ENCODE measurements at regions not wholly inside any gene's neighbourhood (a gene's known extent, or its start where the extent isn't known, plus 50 kb on each side); places are given as distances from the start of the nearest gene placed in this dataset.

DNA sequence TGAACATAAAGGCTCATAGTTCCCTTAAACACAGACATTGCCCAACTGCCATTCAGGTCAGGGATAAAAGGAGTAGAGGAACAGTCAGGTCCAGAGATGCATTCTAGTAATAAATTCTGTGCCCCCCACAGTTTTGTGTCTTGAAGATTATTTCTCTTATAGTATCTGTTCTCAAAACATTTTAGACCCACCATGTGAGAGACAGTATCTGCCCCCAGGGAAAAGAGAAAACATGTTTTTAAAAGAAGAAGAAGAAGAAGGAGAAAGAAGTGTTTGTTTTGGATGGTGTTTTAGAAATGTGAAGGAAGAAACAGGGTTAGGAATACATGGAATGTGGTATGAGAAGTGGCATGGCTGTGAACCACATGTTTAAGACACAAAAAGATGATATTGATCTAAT, 629.6 kb upstream of the EPHA7 start:
- no peak for DNase-seq

DNA sequence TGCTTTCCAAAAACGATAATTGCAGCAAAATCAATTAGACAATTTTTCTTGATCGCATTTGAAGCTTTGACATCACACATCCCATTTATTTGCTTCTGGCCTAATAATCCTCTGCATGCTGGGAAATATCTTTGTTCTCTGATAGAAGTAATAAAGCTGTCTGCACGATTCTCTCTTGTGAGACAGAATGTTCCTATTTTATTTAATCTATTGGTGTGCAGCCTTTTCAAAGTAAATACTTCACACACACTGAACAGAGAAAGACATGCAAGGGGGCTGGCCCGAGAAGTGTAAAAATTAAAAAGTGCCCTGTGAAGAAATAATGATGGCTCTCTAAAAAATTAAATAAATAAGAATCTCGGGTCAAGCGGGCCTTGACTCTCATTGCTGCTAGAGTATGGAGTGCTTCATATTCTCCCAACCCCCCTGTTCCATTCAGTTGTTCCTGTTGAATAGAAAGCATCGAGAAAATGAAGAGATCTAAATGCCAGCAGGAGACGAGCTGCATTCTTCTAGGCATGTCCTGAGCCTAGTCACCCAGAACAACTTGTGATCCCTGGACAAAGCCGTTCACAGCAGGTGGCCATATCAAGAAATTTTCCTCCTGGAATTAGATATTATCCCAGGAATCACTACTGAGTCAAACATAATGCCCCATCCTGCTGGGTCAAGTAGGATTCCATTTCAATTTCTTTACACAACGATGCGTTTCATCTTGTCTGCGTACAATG, 625.9 kb upstream of the EPHA7 start:
- DNase-seq = no peak

GRCh38 chr6:94041945-94042709, 622.8 kb upstream of the EPHA7 start:
- no peak for DNase-seq

GRCh38 chr6:94036024-94036423, 616.7 kb upstream of the EPHA7 start:
- DNase-seq = no peak

- no peak for DNase-seq
Measured at GRCh38 chr6:94027374-94027773, 608.0 kb upstream of the EPHA7 start.

GRCh38 chr6:94026575-94026974, 607.2 kb upstream of the EPHA7 start:
- DNase-seq = no peak

DNA sequence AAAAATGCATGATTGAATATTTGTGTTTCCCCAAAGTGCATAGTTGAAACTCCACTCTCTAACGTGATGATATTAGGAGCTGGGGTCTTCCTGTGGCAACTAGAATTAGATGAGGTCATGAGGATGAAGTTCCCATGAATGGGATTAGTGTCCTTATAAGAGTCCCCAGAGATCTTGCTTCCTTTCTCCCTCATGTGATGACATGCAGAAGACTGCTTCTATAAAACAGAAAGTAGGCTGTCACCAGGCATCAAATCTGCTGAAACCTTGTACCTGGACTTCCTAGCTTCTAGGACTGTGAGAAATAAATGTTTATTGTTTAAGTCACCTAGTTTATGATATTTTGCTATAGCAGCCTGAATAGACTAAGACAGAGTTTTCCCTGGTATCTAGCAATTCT, 586.5 kb upstream of the EPHA7 start:
- DNase-seq = no peak

DNA sequence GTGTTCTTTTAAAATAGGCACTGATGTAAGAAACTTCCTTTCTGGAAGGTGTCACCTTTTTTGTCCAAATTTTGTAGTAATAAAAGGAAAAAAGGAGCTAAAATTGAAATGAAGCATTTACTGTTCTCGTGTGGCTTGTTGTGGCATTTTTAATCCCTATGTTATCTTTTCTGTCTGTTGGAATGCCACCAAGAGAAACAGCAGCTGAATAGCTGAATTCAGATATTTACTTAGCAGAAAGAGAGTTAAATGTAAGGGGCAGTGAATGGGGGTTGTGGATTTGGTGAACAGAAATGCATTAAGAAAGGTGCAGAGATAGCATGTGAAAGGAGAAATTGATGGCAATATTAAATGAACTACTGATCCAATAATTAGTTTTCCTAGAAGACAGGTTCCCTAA, 573.6 kb upstream of the EPHA7 start:
- DNase-seq = no peak

- no peak for DNase-seq
Measured at GRCh38 chr6:93989630-93990029, 570.3 kb upstream of the EPHA7 start.

DNA sequence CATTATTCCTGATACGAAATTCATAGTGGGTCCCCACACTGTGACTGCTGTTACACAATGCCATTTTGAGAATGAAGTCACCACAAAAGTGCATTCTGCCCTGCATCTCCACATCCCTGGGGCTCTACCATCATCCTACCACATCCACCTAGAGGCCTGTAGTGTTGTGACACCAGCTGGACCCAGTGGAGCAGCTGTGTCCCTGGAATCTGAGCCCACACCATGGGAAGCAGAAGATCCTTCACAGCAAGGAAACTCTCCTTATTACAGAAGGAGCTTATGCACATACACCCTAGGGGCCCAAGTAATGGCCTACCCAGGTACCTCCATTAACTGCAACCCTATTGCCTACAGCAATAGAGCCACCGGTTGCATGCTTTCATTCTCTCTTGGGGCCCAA, 566.6 kb upstream of the EPHA7 start:
- DNase-seq = no peak

DNA sequence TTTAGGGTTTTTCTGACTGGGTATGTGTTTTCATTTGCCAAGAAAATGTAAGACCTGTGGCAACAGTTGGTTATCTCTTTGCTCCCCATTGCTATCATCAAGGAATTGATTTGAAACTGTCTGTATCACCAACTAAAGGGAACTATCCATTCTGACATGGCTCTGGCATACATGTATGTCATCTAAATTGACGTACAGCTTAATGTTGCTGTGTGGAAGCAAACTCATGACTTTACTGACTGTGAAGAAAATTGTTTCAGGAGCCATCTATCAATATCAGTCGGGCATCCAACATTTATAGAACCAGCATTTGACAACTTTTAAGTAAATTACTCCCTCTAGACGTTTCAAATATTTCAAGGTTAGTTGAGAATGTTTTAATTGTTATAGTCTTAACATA, 555.8 kb upstream of the EPHA7 start:
- no peak for DNase-seq

DNA sequence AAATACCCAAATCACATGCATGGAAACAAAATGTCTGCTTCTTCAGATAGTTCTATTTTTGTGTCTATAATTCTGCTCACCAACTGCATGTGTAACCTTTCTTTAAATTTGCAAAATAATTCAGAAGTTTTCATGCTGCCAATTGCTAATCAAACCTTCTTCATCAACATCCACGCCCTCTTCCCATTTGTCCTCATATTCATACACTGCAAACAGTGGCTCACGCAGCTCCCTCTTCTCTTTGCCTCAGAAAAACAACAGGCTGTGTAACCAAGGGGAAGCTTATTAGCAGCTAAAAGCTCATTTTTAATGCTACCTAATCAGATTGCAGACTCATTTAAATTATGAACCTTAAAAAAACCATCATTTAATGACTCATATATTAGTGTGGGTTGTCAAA, 555.0 kb upstream of the EPHA7 start:
- no peak for DNase-seq

GRCh38 chr6:93972791-93973190, 553.4 kb upstream of the EPHA7 start:
- no peak for DNase-seq

DNA sequence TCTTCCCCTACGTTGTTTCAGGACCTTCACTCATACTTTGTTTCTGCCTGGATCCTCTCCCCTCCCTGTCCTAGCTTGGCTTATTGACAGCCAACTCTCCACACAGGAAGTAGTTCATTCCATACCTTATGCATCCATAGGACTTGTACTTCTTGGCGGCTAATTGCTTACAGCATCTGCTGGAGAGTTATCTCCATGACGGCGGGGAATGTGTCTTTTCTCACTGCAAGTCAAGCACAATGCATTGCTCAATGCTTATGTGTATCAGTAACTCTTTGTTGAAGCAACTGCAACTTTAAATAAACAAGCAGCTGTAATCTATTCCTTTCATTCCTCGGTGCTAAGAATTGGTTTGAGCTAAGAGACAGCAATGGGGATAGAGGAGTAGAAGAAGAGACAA, 551.3 kb upstream of the EPHA7 start:
- DNase-seq = no peak

DNA sequence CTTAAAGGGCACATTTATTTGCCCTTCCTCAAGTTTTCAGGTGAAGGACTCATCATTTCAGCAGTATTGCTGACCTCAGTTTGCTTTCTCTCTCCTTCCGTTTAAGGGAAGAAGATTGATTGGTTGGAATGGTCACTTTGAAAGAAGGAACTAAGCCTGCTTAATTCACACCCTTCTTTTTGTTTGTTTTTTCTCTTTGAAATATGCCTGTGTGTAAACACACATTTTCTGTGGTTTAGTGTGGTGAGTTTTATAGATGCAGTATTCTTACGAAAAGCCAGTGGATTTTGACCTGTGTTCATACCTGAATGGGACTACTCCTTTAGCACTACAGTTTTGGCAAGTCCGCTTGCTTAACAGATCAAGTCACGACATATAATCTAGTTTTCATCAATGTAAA, 548.8 kb upstream of the EPHA7 start:
- DNase-seq = no peak

- DNase-seq = no peak
Measured at GRCh38 chr6:93964926-93965325, 545.6 kb upstream of the EPHA7 start.

- no peak for DNase-seq
Measured at GRCh38 chr6:93964321-93964720, 545.0 kb upstream of the EPHA7 start.

DNA sequence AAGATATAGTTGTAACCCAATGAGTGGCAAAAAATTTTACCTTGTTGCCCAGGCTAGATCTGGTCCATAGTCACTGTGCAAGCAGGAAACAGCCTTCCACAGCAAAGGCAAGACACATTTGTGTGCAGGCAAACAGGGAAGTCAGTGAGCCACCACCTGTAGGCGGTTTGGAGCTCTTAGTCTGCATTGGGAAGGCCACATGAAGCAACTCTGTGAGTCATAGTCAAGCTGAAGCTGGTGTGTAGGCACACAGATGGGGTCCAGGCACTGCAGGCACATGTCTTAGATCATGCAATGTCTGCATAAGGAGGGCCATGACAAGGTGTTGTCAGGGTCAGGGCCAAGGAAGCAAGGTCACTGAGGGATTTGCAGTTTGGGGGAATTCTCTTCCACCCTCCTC, 543.2 kb upstream of the EPHA7 start:
- DNase-seq = no peak

- no peak for DNase-seq
Measured at GRCh38 chr6:93954584-93954983, 535.2 kb upstream of the EPHA7 start.

GRCh38 chr6:93943661-93944060, 524.3 kb upstream of the EPHA7 start:
- DNase-seq = no peak

- DNase-seq = no peak
Measured at GRCh38 chr6:93940381-93940780, 521.0 kb upstream of the EPHA7 start.

DNA sequence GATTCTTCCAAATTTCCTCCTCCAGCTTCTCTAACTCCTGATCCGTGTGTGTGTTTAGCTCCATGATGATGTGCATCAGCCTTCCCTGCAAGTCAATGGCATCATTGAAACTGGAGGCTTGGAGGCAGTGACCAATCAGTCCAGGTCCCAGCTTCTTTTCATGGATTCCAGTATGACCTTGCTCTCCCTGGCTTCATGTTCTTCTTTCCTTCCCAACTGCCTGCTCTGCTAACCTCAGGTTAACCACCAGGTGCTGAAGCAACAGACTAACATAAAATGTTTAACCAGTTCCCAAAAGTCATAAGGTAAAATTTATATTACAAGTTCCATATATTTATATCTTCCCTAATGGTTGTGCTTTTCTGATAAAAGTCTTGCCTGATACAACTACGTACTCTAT, 512.8 kb upstream of the EPHA7 start:
- no peak for DNase-seq

DNA sequence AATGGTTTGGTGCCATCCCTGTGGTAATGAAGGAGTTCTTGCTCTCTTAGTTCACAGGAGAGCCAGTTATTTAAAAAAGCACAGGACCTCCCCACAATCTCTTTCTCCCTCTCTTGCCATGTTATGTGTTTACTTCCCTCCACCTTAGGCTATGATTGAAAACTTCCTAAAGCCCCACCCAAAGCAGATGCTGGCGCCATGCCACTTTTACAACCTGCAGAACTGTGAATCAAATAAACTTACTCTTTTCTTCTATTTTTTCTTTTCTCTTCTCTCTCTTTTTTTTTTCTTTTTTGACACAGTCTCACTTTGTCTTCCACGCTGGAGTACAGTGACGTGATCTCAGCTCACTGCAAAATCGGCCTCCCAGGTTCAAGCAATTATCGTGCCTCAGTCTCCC, 508.4 kb upstream of the EPHA7 start:
- no peak for DNase-seq

DNA sequence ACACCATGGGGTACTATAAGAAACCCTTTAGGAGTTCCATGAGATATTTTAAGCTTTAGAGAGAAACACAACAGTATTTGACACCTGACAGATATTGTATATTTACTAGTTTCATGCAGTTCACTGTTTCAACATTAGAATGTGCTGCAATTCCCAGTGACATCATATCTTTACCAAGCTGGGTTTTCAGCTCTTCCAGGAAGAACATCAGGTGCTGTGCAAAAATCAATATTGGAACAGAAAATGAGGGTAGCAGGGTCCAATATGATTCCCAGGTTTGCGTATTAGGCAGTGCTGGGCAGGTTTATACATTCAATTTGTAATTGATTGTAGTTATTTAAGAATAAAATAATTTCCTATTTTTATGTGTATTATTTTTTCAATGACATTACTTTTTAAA, 500.0 kb upstream of the EPHA7 start:
- no peak for DNase-seq

- DNase-seq = no peak
Measured at GRCh38 chr6:93918258-93918657, 498.9 kb upstream of the EPHA7 start.

Measured in fibroblast of skin of right quadriceps (primary cell).